Endothelial cell of umbilical vein (primary cell): ENCODE measurements at regions not wholly inside any gene's neighbourhood (a gene's known extent, or its start where the extent isn't known, plus 50 kb on each side); places are given as distances from the start of the nearest gene placed in this dataset.

Experiments
- CTCF ChIP-seq, 2 donors: IDR thresholded peaks; 1 replicate in 1 of 2; 2 replicates in 1 of 2; pipeline ENCODE4 v1.5.1; 2011; ENCODE audit warnings: low read length in 2 of 2, mild to moderate bottlenecking in 2 of 2, moderate library complexity in 2 of 2, control low read depth in 1 of 2, inconsistent platforms in 1 of 2, low read depth in 1 of 2; ENCODE audit not compliant: insufficient read depth in 1 of 2; ENCODE audit errors: extremely low read depth in 1 of 2
- EZH2 ChIP-seq: IDR thresholded peaks from 2 replicates; pipeline ENCODE4 v1.6.1; 2012; ENCODE audit warnings: borderline replicate concordance, low read depth, mild to moderate bottlenecking, moderate library complexity, low read length, inconsistent platforms; ENCODE audit not compliant: severe bottlenecking
- MAX ChIP-seq: IDR thresholded peaks from 2 replicates; pipeline ENCODE4 v1.6.1; 2011; ENCODE audit not compliant: insufficient read depth, insufficient read length
- POLR2A ChIP-seq: IDR thresholded peaks from 2 replicates; pipeline ENCODE4 v1.6.1; 2012; ENCODE audit warnings: low read depth, mild to moderate bottlenecking, control low read depth, low read length

- TF ChIP-seq POLR2A (no peak), CTCF (IDR thresholded peaks at IDR 0.05; ENCODE audit: extremely low read depth in 1 of 2, insufficient read depth in 1 of 2, low read depth in 1 of 2, low read length in 2 of 2) (no peak), EZH2 (no peak), MAX (no peak)
Observed at GRCh38 chr1:221979444-221980032, 237.6 kb upstream of the DUSP10 start.
